Heart left ventricle (tissue), 16 donors: ENCODE measurements at regions not wholly inside any gene's neighbourhood (a gene's known extent, or its start where the extent isn't known, plus 50 kb on each side); places are given as distances from the start of the nearest gene placed in this dataset.

Experiments used
- ATAC-seq, 4 donors: fragments of 200-7000 bp; cut with Tn5 transposase; one replicate each; pipeline ENCODE4 v1.9.1; 2020 to 2022; ENCODE audit warnings: moderate library complexity in 4 of 4, mild to moderate bottlenecking in 3 of 4, moderate number of reproducible peaks in 1 of 4
- DNase-seq, 5 donors: peaks; one replicate each; pipeline ENCODE4 v3.0.0-alpha.2; 2020
- H3K27ac ChIP-seq, 12 donors: fragments of 200-600 bp; sonication (generic) in 4 of 12; one replicate each; pipeline versions ENCODE4 v1.5.0 to v1.8.0; 2016 to 2022; ENCODE audit warnings: mild to moderate bottlenecking in 2 of 12
- H3K27me3 ChIP-seq, 9 donors: fragments of 200-600 bp; sonication (generic) in 2 of 9; one replicate each; pipeline versions ENCODE4 v1.5.1 to v1.8.0; 2016 to 2022; ENCODE audit warnings: mild to moderate bottlenecking in 3 of 9
- H3K36me3 ChIP-seq, 9 donors: fragments of 200-600 bp; sonication (generic) in 2 of 9; one replicate each; pipeline versions ENCODE4 v1.5.0 to v1.8.0; 2018 to 2022; ENCODE audit warnings: mild to moderate bottlenecking in 2 of 9
- H3K4me1 ChIP-seq, 12 donors: fragments of 200-600 bp; sonication (generic) in 4 of 12; one replicate each; pipeline versions ENCODE4 v1.5.0 to v1.8.0; 2016 to 2022; ENCODE audit warnings: mild to moderate bottlenecking in 3 of 12
- H3K4me3 ChIP-seq, 12 donors: fragments of 200-600 bp; sonication (generic) in 4 of 12; one replicate each; pipeline versions ENCODE4 v1.5.0 to v1.8.0; 2017 to 2022; ENCODE audit warnings: mild to moderate bottlenecking in 9 of 12, moderate library complexity in 4 of 12
- H3K9me3 ChIP-seq, 12 donors: fragments of 200-600 bp; sonication (generic) in 4 of 12; one replicate each; pipeline versions ENCODE4 v1.5.0 to v1.8.0; 2016 to 2022; ENCODE audit warnings: mild to moderate bottlenecking in 1 of 12
- CTCF ChIP-seq, 12 donors: fragments of 200-600 bp; sonication (generic) in 4 of 12; IDR thresholded peaks; one replicate each; pipeline versions ENCODE4 v1.5.0 to v1.8.0; 2018 to 2022; ENCODE audit warnings: antibody characterized with exemption in 12 of 12, mild to moderate bottlenecking in 5 of 12
- POLR2A ChIP-seq, 2 donors: fragments of 450-650 bp; IDR thresholded peaks; one replicate each; pipeline ENCODE4 v1.6.1; 2017; ENCODE audit warnings: antibody characterized with exemption in 2 of 2, mild to moderate bottlenecking in 2 of 2, moderate library complexity in 2 of 2
- WGBS, 4 donors: extraction: QIAGEN DNeasy Blood & Tissue Kit in 2 of 4; methylation state at CpG; one replicate each; pipeline versions ENCODE4 v1.1.5 to v1.1.7; 2013 to 2018; 5-methylcytosine and 5-hydroxymethylcytosine counted together
- intact Hi-C, 10 donors: fragments of 100-400 bp; cut with DNase I; formaldehyde crosslinking; loops; one replicate each; pipeline versions ENCODE4 v1.11.1 to v1.14.2; 2022
- donor health status: ischemic (EF 13 %, LVEDD 7.1; RV severe dilation, severe dysfunction).
- donor health status: healthy with polysubstance abuse.
- donor health status: DM: no; HTN: yes; CAD: no.
- donor health status: DM: no; HTN: no; CAD: no.
- donor health status: ischemic (EF 25% LVEDD 6.9; RV normal size, moderate dysfunction).
- donor health status: ischemic (EF 25% LVEDD 5.7; RV mildly dilated, moderate dysfunction).
- donor health status: healthy.
- donor health status: DM: yes; HTN: yes; CAD: no.
- donor health status: ischemic (EF 35%, LVEDD 5.7; RV mildly dilated, moderate dysfunction).
- donor health status: nonischemic (EF 11% LVEDD 7.7; RV severe dilation, severe dysfunction).
- donor health status: DM: yes; HTN: yes; CAD: no.
- donor health status: PGD.
- donor health status: ischemic (EF 29% LVEDD 5.4; RV normal size, mild dysfunction).
- donor health status: nonischemic (EF 23%, LVEDD 6.1; RV moderate dilation, normal function).

GRCh38 chr16:65967376-65967775 is 399.1 kb upstream of the CDH5 start:
- peaks cover 0 to 15% (median 3%) of the 10 kb centered on the region in 12 donors for H3K9me3 ChIP-seq
- H3K27ac ChIP-seq: no peak overlapping the region
- TF ChIP-seq CTCF (IDR thresholded peaks at IDR 0.05) (no peak), POLR2A (IDR thresholded peaks at IDR 0.05) (no peak)
- no peak for DNase-seq
- peaks cover 0 to 2% (median 0%) of the 10 kb centered on the region in 9 donors for H3K27me3 ChIP-seq
- H3K4me3 ChIP-seq: no peak overlapping the region
- 73 to 84% (median 82%) methylated on average over 4 of the region's 4 CpGs for WGBS, 4 donors
- H3K36me3 ChIP-seq: no peaks in the 10 kb centered on the region
- no peaks in the 10 kb centered on the region for H3K4me1 ChIP-seq
- ATAC-seq: no peak
- intact Hi-C loops: no loop called here

- Histone ChIP-seq H3K27ac (no peak overlapping the region), H3K36me3 (no peaks in the 10 kb centered on the region), H3K27me3 (peaks cover 0 to 2% (median 0%) of the 10 kb centered on the region in 9 donors), H3K4me1 (no peaks in the 10 kb centered on the region), H3K4me3 (no peak overlapping the region), H3K9me3 (peaks cover 0 to 4% (median 0%) of the 10 kb centered on the region in 12 donors)
- 80 to 83% (median 81%) methylated on average over 6 of the region's 6 CpGs for WGBS, 4 donors
- ATAC-seq (no peak), DNase-seq (no peak)
- intact Hi-C loops: no loop called here
- no peak for TF ChIP-seq POLR2A (IDR thresholded peaks at IDR 0.05)
- no peak for TF ChIP-seq CTCF (IDR thresholded peaks at IDR 0.05)
Measured at GRCh38 chr16:65965628-65966027, 400.9 kb upstream of the CDH5 start.

GRCh38 chr16:65964752-65965151 is 401.7 kb upstream of the CDH5 start:
- DNase-seq (no peak), ATAC-seq (no peak)
- no peak overlapping the region for H3K27ac ChIP-seq
- H3K9me3 ChIP-seq: no peaks in the 10 kb centered on the region
- no peaks in the 10 kb centered on the region for H3K4me1 ChIP-seq
- TF ChIP-seq POLR2A (IDR thresholded peaks at IDR 0.05) (no peak), CTCF (IDR thresholded peaks at IDR 0.05) (no peak)
- peaks cover 0 to 2% (median 0%) of the 10 kb centered on the region in 9 donors for H3K27me3 ChIP-seq
- WGBS, 4 donors: 67 to 87% (median 79%) methylated on average over 4 of the region's 4 CpGs
- intact Hi-C loops: no loop called here
- no peak overlapping the region for H3K4me3 ChIP-seq
- H3K36me3 ChIP-seq: no peaks in the 10 kb centered on the region

- DNase-seq (no peak), ATAC-seq (no peak)
- Histone ChIP-seq H3K36me3 (no peaks in the 10 kb centered on the region), H3K27ac (no peak overlapping the region), H3K4me1 (no peaks in the 10 kb centered on the region), H3K9me3 (no peaks in the 10 kb centered on the region), H3K4me3 (no peak overlapping the region), H3K27me3 (peaks cover 0 to 2% (median 0%) of the 10 kb centered on the region in 9 donors)
- TF ChIP-seq CTCF (IDR thresholded peaks at IDR 0.05) (no peak), POLR2A (IDR thresholded peaks at IDR 0.05) (no peak)
- intact Hi-C loops: no loop called here
- 57 to 71% (median 62%) methylated on average over 4 of the region's 4 CpGs for WGBS, 4 donors
Measured at GRCh38 chr16:65961476-65962143, 404.9 kb upstream of the CDH5 start.
